ENCODE measurements at regions not wholly inside any gene's neighbourhood (a gene's known extent, or its start where the extent isn't known, plus 50 kb on each side); places are given as distances from the start of the nearest gene placed in this dataset.
"Not testable (repeated sequence)": the region's sequence is repeated elsewhere in the genome, so short reads cannot be mapped to it uniquely, and the experiment has no call there.

- not testable (repeated sequence) for DNase-seq (ENCODE audit: low spot score)
Observed at GRCh38 chr6:86872810-86873209, 64.5 kb upstream of the HTR1E start.

DNA sequence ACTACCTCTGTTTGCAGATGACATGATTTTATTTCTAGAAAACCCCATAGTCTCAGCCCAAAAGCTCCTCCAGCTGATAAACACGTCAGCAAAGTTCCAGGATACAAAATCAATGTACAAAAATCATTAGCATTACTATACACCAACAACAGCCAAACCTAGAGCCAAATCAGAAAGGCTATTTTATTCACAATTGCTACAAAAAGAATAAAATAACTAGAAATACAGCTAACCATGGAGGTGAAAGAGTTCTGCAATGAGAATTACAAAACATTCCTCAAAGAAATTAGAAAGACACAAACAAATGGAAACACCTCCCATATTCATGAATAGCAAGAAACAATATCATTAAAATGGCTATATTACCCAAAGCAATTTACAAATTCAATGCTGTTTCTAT lies 65.6 kb upstream of the HTR1E start:
- no peak for DNase-seq (ENCODE audit: low spot score)

DNA sequence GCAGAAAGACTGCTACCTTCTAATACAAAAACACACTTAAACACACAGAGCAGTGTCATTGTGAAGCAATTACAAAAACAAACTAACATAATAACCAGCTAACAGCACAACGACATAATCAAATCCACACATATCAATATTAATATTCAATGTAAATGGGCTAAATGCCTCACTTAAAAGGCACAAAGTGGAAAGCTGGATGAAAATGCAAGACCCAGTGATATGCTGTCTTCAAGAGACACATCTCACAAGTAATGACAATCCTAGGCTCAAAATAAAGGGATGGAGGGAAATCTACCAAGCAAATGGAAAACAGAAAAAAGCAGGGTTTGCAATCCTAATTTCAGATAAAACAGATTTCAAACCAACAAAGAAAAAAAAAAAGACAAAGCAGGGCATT lies 67.8 kb upstream of the HTR1E start:
- DNase-seq (ENCODE audit: low spot score), result no peak

DNA sequence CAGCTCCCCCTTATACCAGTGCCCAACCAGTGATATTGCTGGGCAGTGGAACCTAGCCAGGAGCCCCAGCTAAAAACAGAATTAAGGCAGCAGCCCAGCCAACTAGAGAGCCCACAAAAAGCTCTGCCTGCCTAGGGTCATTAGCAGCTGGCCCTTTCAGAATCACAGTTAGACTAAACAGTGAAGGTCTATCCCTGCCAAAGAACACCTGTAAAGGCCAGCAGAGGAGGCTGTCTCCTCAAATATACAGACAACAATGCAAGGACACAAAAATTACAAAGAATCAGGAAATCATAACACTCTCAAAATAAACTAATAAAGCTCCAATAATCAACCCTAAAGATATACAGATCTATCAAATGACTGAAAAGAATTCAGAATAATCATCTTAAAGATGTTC lies 77.8 kb upstream of the HTR1E start:
- DNase-seq (ENCODE audit: low spot score), result no peak

- DNase-seq (ENCODE audit: low spot score), result no peak
Observed at GRCh38 chr6:86858970-86859369, 78.4 kb upstream of the HTR1E start.

DNA sequence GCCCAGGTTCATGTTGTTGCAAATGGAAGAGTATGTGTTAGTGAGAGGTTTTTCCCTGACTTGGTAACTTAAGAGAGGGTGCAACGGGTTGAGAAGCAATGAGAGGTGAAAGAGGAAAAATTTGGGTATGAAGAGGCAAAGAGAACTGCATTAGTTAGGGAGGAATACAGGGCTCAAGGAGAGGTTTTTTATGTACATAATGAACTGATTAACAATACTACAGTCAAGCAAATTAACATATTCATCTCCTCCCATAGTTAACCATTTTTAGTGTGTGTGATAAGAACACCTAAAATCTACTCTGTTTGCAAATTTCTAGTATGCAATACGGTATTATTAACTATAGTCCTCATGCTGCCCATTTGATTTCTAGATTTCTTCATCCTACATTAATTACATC lies 79.5 kb upstream of the HTR1E start:
- no peak for DNase-seq (ENCODE audit: low spot score)

- DNase-seq (ENCODE audit: low spot score), result peak; percentile 12
Observed at GRCh38 chr6:86856937-86857563, 80.3 kb upstream of the HTR1E start.

GRCh38 chr6:86856379-86856778 lies 80.9 kb upstream of the HTR1E start:
- no peak for DNase-seq (ENCODE audit: low spot score)

- no peak for DNase-seq (ENCODE audit: low spot score)
Observed at GRCh38 chr6:86848986-86849385, 88.3 kb upstream of the HTR1E start.

DNA sequence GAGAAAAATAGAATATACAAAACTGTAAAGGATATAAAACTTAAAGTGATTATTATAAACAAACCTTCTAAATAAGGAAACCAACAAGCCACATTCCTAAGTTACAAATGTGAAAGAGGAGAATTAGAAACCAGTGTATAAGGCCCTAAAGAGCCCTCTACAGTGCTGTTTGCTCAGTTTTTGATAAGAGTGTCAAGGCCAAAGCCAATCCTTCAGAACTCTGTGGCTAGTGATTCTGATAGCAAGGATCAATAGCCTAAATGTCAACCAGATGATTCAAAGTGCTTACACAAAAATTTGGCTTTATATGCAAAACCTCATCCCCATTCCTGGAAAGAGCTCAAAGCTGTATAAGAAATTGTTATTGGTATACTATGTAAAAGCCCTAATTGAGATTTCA lies 104.6 kb upstream of the HTR1E start:
- DNase-seq (ENCODE audit: low spot score), result no peak

- DNase-seq (ENCODE audit: low spot score), result no peak
Observed at GRCh38 chr6:86825436-86825835, 111.9 kb upstream of the HTR1E start.

DNA sequence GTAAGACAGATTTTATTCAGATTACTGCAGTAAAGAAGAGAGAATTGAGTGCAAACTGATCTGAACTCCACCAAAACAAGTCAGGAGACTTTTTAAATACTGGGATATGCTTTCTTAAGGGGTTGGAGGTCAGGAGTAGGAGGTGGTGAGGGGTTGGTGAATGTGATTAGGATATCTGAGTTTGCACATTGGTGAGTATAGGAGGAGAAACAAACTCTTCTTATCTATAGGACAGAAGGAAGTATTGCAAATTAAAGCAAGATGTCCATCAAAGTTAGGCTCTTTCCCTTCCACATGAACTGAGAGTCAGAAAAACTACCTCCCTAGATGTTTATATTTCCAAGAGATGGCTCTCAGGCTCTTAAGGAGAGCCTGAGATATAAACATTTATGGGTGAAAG lies 114.6 kb upstream of the HTR1E start:
- no peak for DNase-seq (ENCODE audit: low spot score)

GRCh38 chr6:86820750-86821149 lies 116.6 kb upstream of the HTR1E start:
- no peak for DNase-seq (ENCODE audit: low spot score)

DNA sequence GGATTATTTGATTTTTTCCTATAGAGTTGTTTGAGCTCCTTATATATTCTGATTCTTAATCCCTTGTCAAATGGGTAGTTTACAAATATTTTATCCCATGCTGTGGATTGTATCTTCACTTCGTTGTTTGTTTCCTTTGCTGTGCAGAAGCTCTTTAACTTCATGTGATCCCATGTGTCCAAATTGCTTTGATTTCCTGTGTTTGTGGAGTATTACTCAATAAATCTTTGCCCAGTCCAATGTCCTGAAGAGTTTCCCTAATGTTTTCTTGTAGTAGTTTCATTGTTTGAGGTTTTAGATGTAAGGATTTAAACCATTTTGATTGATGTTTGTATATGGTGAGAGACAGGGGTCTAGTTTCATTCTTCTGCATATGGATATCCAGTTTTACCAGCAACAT lies 143.7 kb upstream of the HTR1E start:
- DNase-seq (ENCODE audit: low spot score), result no peak

DNA sequence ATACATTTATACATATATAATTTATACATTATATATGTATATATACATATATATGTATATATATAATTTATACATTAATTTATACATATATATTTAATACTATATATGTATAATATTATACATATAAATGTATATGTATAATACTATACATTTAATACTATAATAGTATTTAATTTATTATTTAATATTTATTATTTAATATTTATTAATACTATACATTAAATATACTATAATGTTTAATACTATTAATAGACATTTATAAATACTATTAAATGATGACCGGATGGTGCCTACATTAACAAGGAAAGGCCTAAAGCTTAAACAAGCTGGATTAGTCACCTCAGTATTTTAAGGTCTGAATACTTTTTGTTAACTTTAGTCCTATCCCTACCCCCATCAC lies 145.9 kb upstream of the HTR1E start:
- no peak for DNase-seq (ENCODE audit: low spot score)

- no peak for DNase-seq (ENCODE audit: low spot score)
Observed at GRCh38 chr6:86789779-86790411, 147.4 kb upstream of the HTR1E start.

DNA sequence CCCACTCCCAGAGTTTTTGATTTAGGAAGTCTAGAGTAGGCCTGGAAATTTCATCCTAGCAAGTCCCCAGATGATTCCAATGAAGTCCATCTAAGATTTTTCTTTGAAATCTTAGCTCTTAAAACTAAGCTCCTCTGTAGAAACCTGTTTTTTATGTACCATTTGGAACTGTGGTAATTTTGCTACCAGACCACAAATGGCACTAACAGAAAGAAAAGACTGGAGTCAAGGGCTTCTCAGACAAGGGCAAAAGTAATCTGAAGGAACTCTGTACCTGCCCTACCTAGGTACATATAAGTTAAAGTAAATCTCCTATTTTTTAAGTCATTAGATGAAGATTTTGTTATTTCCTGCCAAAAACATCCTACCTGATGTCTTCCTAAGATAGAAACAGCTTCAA lies 155.0 kb upstream of the HTR1E start:
- no peak for DNase-seq (ENCODE audit: low spot score)

- DNase-seq (ENCODE audit: low spot score), result no peak
Observed at GRCh38 chr6:86780923-86781322, 156.4 kb upstream of the HTR1E start.

DNA sequence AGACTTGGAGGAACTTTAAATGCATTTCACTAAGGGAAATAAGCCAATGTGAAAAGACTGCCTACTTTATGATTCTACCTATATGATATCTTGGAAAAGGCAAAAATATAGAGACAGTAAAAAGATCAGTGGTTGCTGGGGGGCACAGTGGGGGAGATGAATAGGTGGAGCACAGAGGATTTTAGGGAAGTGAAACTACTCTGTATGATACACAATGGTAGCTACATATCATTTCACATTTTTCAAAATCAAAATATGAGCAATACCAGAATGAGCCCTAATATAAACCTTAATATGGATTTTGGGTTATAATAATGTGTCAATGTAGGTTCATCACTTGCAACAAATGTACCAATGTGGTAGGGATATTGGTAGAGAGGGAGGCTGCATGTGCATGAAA lies 161.4 kb upstream of the HTR1E start:
- DNase-seq (ENCODE audit: low spot score), result no peak

- DNase-seq (ENCODE audit: low spot score), result no peak
Observed at GRCh38 chr6:86765211-86765610, 172.1 kb upstream of the HTR1E start.

- not testable (repeated sequence) for DNase-seq (ENCODE audit: low spot score)
Observed at GRCh38 chr6:86759953-86760352, 177.4 kb upstream of the HTR1E start.

DNA sequence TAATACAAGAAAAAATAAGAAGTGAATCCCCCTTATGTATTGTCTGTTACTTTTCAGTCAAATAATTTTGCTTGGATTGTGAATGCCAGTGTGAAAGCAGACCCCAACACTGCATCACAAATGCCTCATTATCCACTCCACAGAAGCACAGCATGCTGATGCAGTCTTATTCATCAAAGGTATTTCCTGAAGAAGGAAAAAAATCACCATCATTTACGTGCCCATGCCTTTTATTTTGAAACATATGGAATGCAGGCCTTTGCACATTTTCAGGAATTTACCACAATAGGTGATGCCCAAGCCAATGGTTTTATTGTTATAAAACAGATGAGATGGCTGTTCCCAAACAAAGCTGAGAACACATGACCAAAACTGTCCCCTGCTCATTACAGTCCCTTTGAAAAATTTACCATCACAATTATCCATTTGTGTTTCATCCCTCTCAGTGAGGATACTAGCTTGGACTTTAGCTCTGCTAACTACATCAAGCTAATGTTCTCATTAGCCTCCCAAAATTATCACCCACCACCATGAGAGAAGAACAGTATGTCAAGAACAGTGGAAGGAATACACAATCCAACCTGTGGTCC lies 180.6 kb upstream of the HTR1E start:
- no peak for DNase-seq (ENCODE audit: low spot score)

DNA sequence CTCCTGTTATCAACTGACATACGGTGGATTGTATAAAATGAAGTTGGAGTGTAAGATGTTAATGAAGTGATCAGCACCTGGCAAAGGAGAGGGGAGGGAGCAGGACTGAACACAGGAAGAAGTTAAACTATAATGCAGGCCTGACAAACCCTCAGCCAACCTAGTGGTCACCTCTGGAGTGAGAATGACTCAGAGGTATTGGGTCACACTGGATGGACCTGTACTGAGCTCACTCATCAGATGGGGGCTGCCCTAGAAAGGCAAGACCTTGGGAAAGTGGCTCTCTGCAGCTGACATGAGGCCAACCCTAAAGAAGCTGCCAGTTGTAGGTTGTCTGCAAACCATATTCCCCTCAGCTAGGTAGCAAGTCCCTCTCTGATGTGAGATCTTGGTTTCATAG lies 193.3 kb upstream of the HTR1E start:
- no peak for DNase-seq (ENCODE audit: low spot score)

- DNase-seq (ENCODE audit: low spot score), result no peak
Observed at GRCh38 chr6:86738078-86738477, 199.2 kb upstream of the HTR1E start.
